Panc1 (cell line): ENCODE measurements at regions not wholly inside any gene's neighbourhood (a gene's known extent, or its start where the extent isn't known, plus 50 kb on each side); places are given as distances from the start of the nearest gene placed in this dataset.

Experiments used
- ATAC-seq: fragments of 200-7000 bp; cut with Tn5 transposase; 2 replicates; pipeline ENCODE4 v1.9.1; 2020; ENCODE audit warnings: mild to moderate bottlenecking, moderate library complexity
- BruUV-seq: library from RNA; stranded (reverse); fragments of 400-500 nt; replicated peaks from 2 replicates; lab custom pipeline; 2021; lab: Mats Ljungman, UMichigan
- CTCF ChIA-PET: fragments of 300-600 bp; sonication (Branson Sonifier 250); formaldehyde crosslinking; loops from one replicate; lab custom pipeline; 2022; ENCODE audit warnings: antibody characterized with exemption; lab: Charles Lee
- POLR2A ChIA-PET: fragments of 300-600 bp; sonication (Branson Sonifier 250); formaldehyde crosslinking; loops from one replicate; lab custom pipeline; 2022; ENCODE audit warnings: antibody characterized with exemption; lab: Charles Lee
- DNase-seq: peaks from one replicate; pipeline ENCODE4 v3.0.0-alpha.2; 2010; ENCODE audit warnings: low read depth, low spot score
- H3K27ac ChIP-seq: 2 replicates; pipeline ENCODE4 v1.5.1; 2011; ENCODE audit warnings: mild to moderate bottlenecking, low read length, inconsistent platforms
- H3K27me3 ChIP-seq: fragments of 200-500 bp; sonication (Bioruptor generic); 2 replicates; pipeline ENCODE4 v1.6.0; 2014; ENCODE audit warnings: low read length, inconsistent platforms; ENCODE audit not compliant: control insufficient read depth, insufficient read depth
- H3K36me3 ChIP-seq: fragments of 200-500 bp; sonication (Bioruptor generic); 2 replicates; pipeline ENCODE4 v1.5.1; 2014; ENCODE audit warnings: inconsistent platforms, mild to moderate bottlenecking, low read length, moderate library complexity; ENCODE audit not compliant: control insufficient read depth, insufficient read depth
- H3K4me1 ChIP-seq: 2 replicates; pipeline ENCODE4 v1.5.1; 2011; ENCODE audit warnings: inconsistent platforms, mild to moderate bottlenecking, low read length, moderate library complexity; ENCODE audit not compliant: control insufficient read depth, insufficient read depth
- H3K4me3 ChIP-seq, 2 experiments: 2 replicates each; pipeline ENCODE4 v1.5.1; 2011 to 2012; ENCODE audit warnings: low read depth in 2 of 2, low read length in 2 of 2, mild to moderate bottlenecking in 2 of 2, inconsistent platforms in 1 of 2, moderate library complexity in 1 of 2
- H3K9me3 ChIP-seq: fragments of 200-500 bp; sonication (Bioruptor generic); 2 replicates; pipeline ENCODE4 v1.5.1; 2014; ENCODE audit warnings: low read depth, mild to moderate bottlenecking, inconsistent platforms, low read length, moderate library complexity; ENCODE audit not compliant: control insufficient read depth, insufficient read depth
- POLR2AphosphoS5 ChIP-seq: IDR thresholded peaks from 2 replicates; pipeline ENCODE4 v1.6.1; 2012; ENCODE audit warnings: mild to moderate bottlenecking, low read depth, low read length, moderate library complexity
- REST ChIP-seq, 2 experiments: IDR thresholded peaks; 2 replicates each; pipeline ENCODE4 v1.6.1; 2011 to 2012; ENCODE audit warnings: low read depth in 2 of 2, control low read depth in 1 of 2, low read length in 1 of 2, mild to moderate bottlenecking in 1 of 2, moderate library complexity in 1 of 2; ENCODE audit not compliant: insufficient read depth in 1 of 2
- SIN3A ChIP-seq: IDR thresholded peaks from 2 replicates; pipeline ENCODE4 v1.6.1; 2012; ENCODE audit warnings: low read depth, mild to moderate bottlenecking, low read length, moderate library complexity, borderline replicate concordance; ENCODE audit not compliant: insufficient read depth
- TCF7L2 ChIP-seq: IDR thresholded peaks from 2 replicates; pipeline ENCODE4 v1.6.1; 2011; ENCODE audit warnings: mild to moderate bottlenecking, low read depth, low read length, inconsistent platforms
- in situ Hi-C: cut with HindIII; loops from 2 replicates; pipeline ENCODE4 v1.10.0; 2016; ENCODE audit warnings: low sequenced_read_pairs, low pct_unique_long_range_greater_than_20kb
- intact Hi-C: fragments of 100-400 bp; cut with micrococcal nuclease; formaldehyde crosslinking; loops from one replicate; pipeline ENCODE4 v1.10.0; 2022; ENCODE audit not compliant: unreplicated experiment
- TF ChIP-seq, protein P1 (sequence below): fragments of 450-650 bp; IDR thresholded peaks from 2 replicates; pipeline ENCODE4 v1.5.1; 2017; ENCODE audit warnings: mild to moderate bottlenecking

DNA sequence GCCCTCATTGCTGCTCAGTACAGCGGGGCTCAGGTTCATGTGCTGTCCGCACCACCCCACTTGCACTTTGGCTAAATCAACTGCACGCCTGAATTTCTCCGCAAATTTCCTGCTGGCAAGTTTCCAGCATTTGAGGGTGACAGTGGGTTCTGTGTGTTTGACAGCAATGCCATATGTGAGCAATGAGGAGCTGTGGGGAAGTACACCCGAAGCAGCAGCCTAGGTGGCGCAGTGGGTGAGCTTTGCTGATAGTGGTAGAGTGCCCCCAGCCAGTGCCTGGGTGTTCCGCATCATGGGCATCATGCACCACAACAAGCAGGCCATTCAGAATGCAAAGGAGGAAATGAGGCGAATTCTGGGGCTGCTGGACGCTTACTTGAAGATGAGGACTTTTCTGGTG lies 103.9 kb upstream of the POT1 start:
- no peak for ATAC-seq

DNA sequence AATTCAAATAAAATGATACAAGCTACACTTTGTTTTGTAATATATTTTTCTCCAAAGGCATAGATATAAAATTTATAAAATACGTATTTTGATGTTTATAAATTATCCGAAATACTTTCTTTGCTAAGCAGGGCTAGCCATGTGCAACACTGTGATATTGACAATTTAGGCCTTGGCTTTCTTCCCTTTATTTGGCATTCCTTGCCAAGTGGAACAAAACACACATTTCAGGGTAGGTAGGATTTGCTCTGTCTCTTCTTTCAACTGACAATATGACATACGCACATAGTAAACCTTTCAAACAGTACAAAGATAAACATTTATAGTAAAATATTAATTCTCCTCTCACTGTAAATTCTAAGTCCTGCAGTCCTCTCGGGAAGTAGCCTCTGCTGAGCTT lies 103.3 kb upstream of the POT1 start:
- POLR2A ChIA-PET: no interaction called here
- intact Hi-C loops: no loop called here
- no peaks in the 10 kb centered on the region for H3K27me3 ChIP-seq
- no peak for DNase-seq
- no peak overlapping the region for H3K4me3 ChIP-seq
- TF ChIP-seq REST (IDR thresholded peaks at IDR 0.05; ENCODE audit: insufficient read depth in 1 of 2, low read depth in 2 of 2, low read length in 1 of 2) (no peak), SIN3A (no peak), POLR2AphosphoS5 (no peak), TCF7L2 (no peak)
- TF ChIP-seq, protein P1, sequence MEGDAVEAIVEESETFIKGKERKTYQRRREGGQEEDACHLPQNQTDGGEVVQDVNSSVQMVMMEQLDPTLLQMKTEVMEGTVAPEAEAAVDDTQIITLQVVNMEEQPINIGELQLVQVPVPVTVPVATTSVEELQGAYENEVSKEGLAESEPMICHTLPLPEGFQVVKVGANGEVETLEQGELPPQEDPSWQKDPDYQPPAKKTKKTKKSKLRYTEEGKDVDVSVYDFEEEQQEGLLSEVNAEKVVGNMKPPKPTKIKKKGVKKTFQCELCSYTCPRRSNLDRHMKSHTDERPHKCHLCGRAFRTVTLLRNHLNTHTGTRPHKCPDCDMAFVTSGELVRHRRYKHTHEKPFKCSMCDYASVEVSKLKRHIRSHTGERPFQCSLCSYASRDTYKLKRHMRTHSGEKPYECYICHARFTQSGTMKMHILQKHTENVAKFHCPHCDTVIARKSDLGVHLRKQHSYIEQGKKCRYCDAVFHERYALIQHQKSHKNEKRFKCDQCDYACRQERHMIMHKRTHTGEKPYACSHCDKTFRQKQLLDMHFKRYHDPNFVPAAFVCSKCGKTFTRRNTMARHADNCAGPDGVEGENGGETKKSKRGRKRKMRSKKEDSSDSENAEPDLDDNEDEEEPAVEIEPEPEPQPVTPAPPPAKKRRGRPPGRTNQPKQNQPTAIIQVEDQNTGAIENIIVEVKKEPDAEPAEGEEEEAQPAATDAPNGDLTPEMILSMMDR: no peak
- no peaks in the 10 kb centered on the region for H3K36me3 ChIP-seq
- in situ Hi-C loops: no loop called here
- no peaks in the 10 kb centered on the region for H3K9me3 ChIP-seq
- CTCF ChIA-PET: no interaction called here
- no peak for ATAC-seq
- no peak overlapping the region for H3K27ac ChIP-seq
- no TSS peak for BruUV-seq
- no peaks in the 10 kb centered on the region for H3K4me1 ChIP-seq

More for the DNA sequence above, 103.9 kb upstream of the POT1 start:
- BruUV-seq: no TSS peak
- TF ChIP-seq TCF7L2: no peak
- TF ChIP-seq SIN3A: no peak
- TF ChIP-seq, protein P1: no peak
- no peak for TF ChIP-seq REST (IDR thresholded peaks at IDR 0.05; ENCODE audit: insufficient read depth in 1 of 2, low read depth in 2 of 2, low read length in 1 of 2)
- no peak for TF ChIP-seq POLR2AphosphoS5
- H3K9me3 ChIP-seq: no peaks in the 10 kb centered on the region
- no peak for DNase-seq
- no peak overlapping the region for H3K27ac ChIP-seq
- POLR2A ChIA-PET: no interaction called here
- no peaks in the 10 kb centered on the region for H3K4me1 ChIP-seq
- H3K27me3 ChIP-seq: no peaks in the 10 kb centered on the region
- intact Hi-C loops: no loop called here
- no peak overlapping the region for H3K4me3 ChIP-seq
- CTCF ChIA-PET: no interaction called here
- no peaks in the 10 kb centered on the region for H3K36me3 ChIP-seq
- in situ Hi-C loops: no loop called here
